Testis (tissue), 2 donors: ENCODE measurements at regions not wholly inside any gene's neighbourhood (a gene's known extent, or its start where the extent isn't known, plus 50 kb on each side); places are given as distances from the start of the nearest gene placed in this dataset.
"Not testable (repeated sequence)": the region's sequence is repeated elsewhere in the genome, so short reads cannot be mapped to it uniquely, and the experiment has no call there.

Experiments
- POLR2A ChIP-seq: fragments of 450-650 bp; IDR thresholded peaks from one replicate; pipeline ENCODE4 v1.6.1; 2017; ENCODE audit warnings: antibody characterized with exemption, mild to moderate bottlenecking, moderate library complexity
- TF ChIP-seq, protein P1 (sequence below), 3 experiments: fragments of 450-650 bp in 2 of 3; fragments of 200-600 bp in 1 of 3; sonication (generic) in 1 of 3; IDR thresholded peaks; one replicate each; pipeline ENCODE4 v1.5.1; 2016 to 2019; ENCODE audit warnings: antibody characterized with exemption in 3 of 3, mild to moderate bottlenecking in 2 of 3, moderate library complexity in 1 of 3

GRCh38 chr3:104219046-104219445 is 1147.7 kb upstream of the ALCAM start:
- TF ChIP-seq, protein P1, sequence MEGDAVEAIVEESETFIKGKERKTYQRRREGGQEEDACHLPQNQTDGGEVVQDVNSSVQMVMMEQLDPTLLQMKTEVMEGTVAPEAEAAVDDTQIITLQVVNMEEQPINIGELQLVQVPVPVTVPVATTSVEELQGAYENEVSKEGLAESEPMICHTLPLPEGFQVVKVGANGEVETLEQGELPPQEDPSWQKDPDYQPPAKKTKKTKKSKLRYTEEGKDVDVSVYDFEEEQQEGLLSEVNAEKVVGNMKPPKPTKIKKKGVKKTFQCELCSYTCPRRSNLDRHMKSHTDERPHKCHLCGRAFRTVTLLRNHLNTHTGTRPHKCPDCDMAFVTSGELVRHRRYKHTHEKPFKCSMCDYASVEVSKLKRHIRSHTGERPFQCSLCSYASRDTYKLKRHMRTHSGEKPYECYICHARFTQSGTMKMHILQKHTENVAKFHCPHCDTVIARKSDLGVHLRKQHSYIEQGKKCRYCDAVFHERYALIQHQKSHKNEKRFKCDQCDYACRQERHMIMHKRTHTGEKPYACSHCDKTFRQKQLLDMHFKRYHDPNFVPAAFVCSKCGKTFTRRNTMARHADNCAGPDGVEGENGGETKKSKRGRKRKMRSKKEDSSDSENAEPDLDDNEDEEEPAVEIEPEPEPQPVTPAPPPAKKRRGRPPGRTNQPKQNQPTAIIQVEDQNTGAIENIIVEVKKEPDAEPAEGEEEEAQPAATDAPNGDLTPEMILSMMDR (IDR thresholded peaks at IDR 0.05) = not testable (repeated sequence)
- TF ChIP-seq POLR2A = not testable (repeated sequence)
